ENCODE measurements at regions not wholly inside any gene's neighbourhood (a gene's known extent, or its start where the extent isn't known, plus 50 kb on each side); places are given as distances from the start of the nearest gene placed in this dataset.

GRCh38 chr1:34612091-34612827 is 142.6 kb upstream of the GJB5 start:
- Mint-ChIP-seq H3K27ac (no peak overlapping the region), H3K4me1 (peaks cover 18 to 20% of the 10 kb centered on the region in 2 experiments), H3K4me3 (no peak overlapping the region), H3K27me3 (ENCODE audit: low read depth) (peaks cover 10% of the 10 kb centered on the region), H3K9me3 (no peaks in the 10 kb centered on the region), H3K36me3 (ENCODE audit: insufficient read depth in 1 of 3, low read depth in 3 of 3) (no peaks in the 10 kb centered on the region)
- H2AK5ac ChIP-seq (ENCODE audit: insufficient read length, low read length): no peak overlapping the region
- no peak overlapping the region for H2BK120ac ChIP-seq (ENCODE audit: low read depth, low read length, poor library complexity, severe bottlenecking)
- no peaks in the 10 kb centered on the region for H3K23me2 ChIP-seq (ENCODE audit: insufficient read length, low read depth, low read length, poor library complexity, severe bottlenecking)
- H3K79me2 ChIP-seq (ENCODE audit: insufficient read depth, low read length): no peaks in the 10 kb centered on the region
- H3K27me3 ChIP-seq (ENCODE audit: insufficient read depth, low read length): no peaks in the 10 kb centered on the region
- H4K20me1 ChIP-seq (ENCODE audit: control insufficient read depth, insufficient read depth, insufficient read length): no peaks in the 10 kb centered on the region
- H3K9ac ChIP-seq (ENCODE audit: extremely low read depth, insufficient read length, low read length): no peak overlapping the region
- H3K56ac ChIP-seq (ENCODE audit: insufficient read length, low read depth, low read length): no peak overlapping the region
- no peak overlapping the region for H3K18ac ChIP-seq (ENCODE audit: insufficient read length, low read depth, low read length)
- no peaks in the 10 kb centered on the region for H3K9me3 ChIP-seq (ENCODE audit: control insufficient read depth, low read depth, low read length)
- H4K5ac ChIP-seq (ENCODE audit: insufficient read length, low read depth, low read length): no peak overlapping the region
- no peak overlapping the region for H3K23ac ChIP-seq (ENCODE audit: insufficient read length, low read depth, low read length)
- H2BK15ac ChIP-seq (ENCODE audit: low read depth, low read length): no peak overlapping the region
- H4K91ac ChIP-seq (ENCODE audit: insufficient read length, low read depth, low read length): no peak overlapping the region
- no peak overlapping the region for H3K4me2 ChIP-seq (ENCODE audit: insufficient read depth, insufficient read length, low read length)
- H4K8ac ChIP-seq (replicated peaks; ENCODE audit: insufficient read length, low read depth, low read length): no peak overlapping the region
- H3T11ph ChIP-seq (ENCODE audit: low read length): no peak overlapping the region
- H3K4ac ChIP-seq (ENCODE audit: low read depth, low read length): no peak overlapping the region
- H3K14ac ChIP-seq (ENCODE audit: insufficient read depth, low read length): no peak overlapping the region
- no peak for TF ChIP-seq CTCF (conservative IDR thresholded peaks at IDR 0.05)
- WGBS (ENCODE audit: extremely low coverage, insufficient read length, low lambda C conversion rate): no CpG with 5 or more reads among the region's 9 CpGs
- no peaks in the 10 kb centered on the region for H3K79me1 ChIP-seq (ENCODE audit: insufficient read depth, low read depth, low read length, poor library complexity, severe bottlenecking)
- no peak overlapping the region for H2BK20ac ChIP-seq (ENCODE audit: low read depth, low read length, poor library complexity, severe bottlenecking)
- H2BK5ac ChIP-seq (ENCODE audit: insufficient read length, low read length): no peak overlapping the region
- peaks cover 2% of the 10 kb centered on the region; the same call in 1 of the 2 replicates for H3K4me1 ChIP-seq (ENCODE audit: insufficient read depth, low read length)
- H2BK12ac ChIP-seq (ENCODE audit: insufficient read length, low read depth, low read length): no peak overlapping the region
- no peak overlapping the region for H3K27ac ChIP-seq (ENCODE audit: insufficient read length, low read depth, low read length)
- DNase-seq: no peak
- no peak overlapping the region for H2AFZ ChIP-seq (ENCODE audit: low read length)

All from H9 (cell line).